ENCODE measurements at regions not wholly inside any gene's neighbourhood (a gene's known extent, or its start where the extent isn't known, plus 50 kb on each side); places are given as distances from the start of the nearest gene placed in this dataset.
"Not testable (repeated sequence)": the region's sequence is repeated elsewhere in the genome, so short reads cannot be mapped to it uniquely, and the experiment has no call there.

- POLR2A ChIA-PET: interaction anchor here (0.7 to 1.0 kb wide), 3 partner anchors 13 to 44 kb away, joined by 3 read pairs; no protein-coding TSS in a partner anchor
Observed at GRCh38 chr10:35778306-35778705, 136.2 kb upstream of the FZD8 start.

GRCh38 chr10:35776557-35776956 lies 134.5 kb upstream of the FZD8 start:
- ChIA-PET SMC1A (ENCODE audit: uncharacterized antibody, unreplicated experiment) (interaction anchor here (0.9 to 4.6 kb wide), 5 partner anchors 8 to 131 kb away, joined by 3 to 20 read pairs (median 3); no protein-coding TSS in a partner anchor), CTCF (interaction anchor here (1.0 kb wide), 1 partner anchor 38 kb away, joined by 4 read pairs; no protein-coding TSS in a partner anchor), RAD21 (ENCODE audit: unreplicated experiment) (interaction anchor here (1.0 to 1.1 kb wide), 2 partner anchors 45 to 56 kb away, joined by 4 to 5 read pairs; no protein-coding TSS in a partner anchor)
- BruUV-seq (replicated peaks); H3K27ac ChIP-seq (ENCODE audit: control insufficient read depth, insufficient read depth); H3K27me3 ChIP-seq (replicated peaks in 1 of 2; ENCODE audit: control insufficient read depth in 2 of 2, insufficient read depth in 2 of 2, low read length in 1 of 2); FAIRE-seq; H3K4me3 ChIP-seq; H3K4me1 ChIP-seq (ENCODE audit: control insufficient read depth, insufficient read depth, low read length); H3K4me2 ChIP-seq (ENCODE audit: control insufficient read depth, insufficient read depth); H3K9me3 ChIP-seq (replicated peaks; ENCODE audit: control insufficient read depth, insufficient read depth, low read length); H3K9ac ChIP-seq (ENCODE audit: control insufficient read depth, insufficient read depth, low read length); H4K20me1 ChIP-seq (ENCODE audit: control insufficient read depth, insufficient read depth); H3K36me3 ChIP-seq (ENCODE audit: control insufficient read depth in 2 of 2, insufficient read depth in 2 of 2, low read length in 1 of 2); intact Hi-C loops (cut with micrococcal nuclease; ENCODE audit: unreplicated experiment); H2AFZ ChIP-seq (ENCODE audit: control insufficient read depth, low read depth, low read length); DNase-seq (ENCODE audit: low read depth, low spot score); POLR2A ChIA-PET; ATAC-seq; H3K79me2 ChIP-seq (ENCODE audit: control insufficient read depth, insufficient read depth, low read length): not testable (repeated sequence)
- in situ Hi-C loops (cut with MboI): loop anchor here (25.0 kb wide), 1 partner anchor 664 kb away; no protein-coding TSS in a partner anchor

More at GRCh38 chr10:35778306-35778705, 136.2 kb upstream of the FZD8 start:
- BruUV-seq (replicated peaks): no TSS peak
- no peak for FAIRE-seq
- no peaks in the 10 kb centered on the region for H3K27me3 ChIP-seq (replicated peaks in 1 of 2; ENCODE audit: control insufficient read depth in 2 of 2, insufficient read depth in 2 of 2, low read length in 1 of 2)
- no peak overlapping the region for H3K4me2 ChIP-seq (ENCODE audit: control insufficient read depth, insufficient read depth)
- DNase-seq (ENCODE audit: low read depth, low spot score): no peak
- H2AFZ ChIP-seq (ENCODE audit: control insufficient read depth, low read depth, low read length): no peak overlapping the region
- ChIA-PET SMC1A (ENCODE audit: uncharacterized antibody, unreplicated experiment) (interaction anchor here (0.8 to 4.6 kb wide), 12 partner anchors 10 to 127 kb away, joined by 3 to 20 read pairs (median 5); no protein-coding TSS in a partner anchor), RAD21 (ENCODE audit: unreplicated experiment) (interaction anchor here (1.2 to 1.4 kb wide), 5 partner anchors 9 to 143 kb away, joined by 3 to 5 read pairs (median 4); no protein-coding TSS in a partner anchor), CTCF (interaction anchor here (0.9 to 1.0 kb wide), 2 partner anchors 24 to 142 kb away, joined by 3 read pairs; no protein-coding TSS in a partner anchor)
- TF ChIP-seq TCF12 (IDR thresholded peaks at IDR 0.05; ENCODE audit: low read depth, low read length) (0 out of 2 replicates have a peak, but pooled peaks have one; percentile 28), IKZF2 (IDR thresholded peaks at IDR 0.05) (peak in 1 of 2 experiments; percentile 21; a peak in 2 of 4 replicates), CBX3 (IDR thresholded peaks at IDR 0.05; ENCODE audit: borderline replicate concordance, low read depth) (no peak), SPI1 (IDR thresholded peaks at IDR 0.05; ENCODE audit: borderline replicate concordance, insufficient read depth, low read depth, low read length) (no peak), IKZF1 (conservative IDR thresholded peaks at IDR 0.05) (peak; percentile 21; the same call in 1 of the 2 replicates), BHLHE40 (IDR thresholded peaks at IDR 0.05; ENCODE audit: borderline replicate concordance in 1 of 2, low read depth in 2 of 2, low read length in 1 of 2) (0 out of 4 replicates have a peak, but pooled peaks of 1 of the 2 experiments have one; percentile 16), CTCF (IDR thresholded peaks at IDR 0.05 in 2 of 3, conservative IDR thresholded peaks at IDR 0.05 in 1 of 3; ENCODE audit: control insufficient read depth in 2 of 3, extremely low read depth in 1 of 3, insufficient read depth in 1 of 3, low read depth in 3 of 3, low read length in 3 of 3) (no peak), MTA2 (IDR thresholded peaks at IDR 0.05; ENCODE audit: low read depth) (peak; percentile 47; the same call in 1 of the 2 replicates), CHD4 (IDR thresholded peaks at IDR 0.05) (no peak)
- in situ Hi-C loops (cut with MboI): loop anchor here (25.0 kb wide), 1 partner anchor 666 kb away; no protein-coding TSS in a partner anchor
- no peak overlapping the region for H3K27ac ChIP-seq (ENCODE audit: control insufficient read depth, insufficient read depth)
- H3K4me3 ChIP-seq: no peak overlapping the region
- H3K36me3 ChIP-seq (ENCODE audit: control insufficient read depth in 2 of 2, insufficient read depth in 2 of 2, low read length in 1 of 2): no peaks in the 10 kb centered on the region
- WGBS (ENCODE audit: insufficient coverage, insufficient replicate concordance, low lambda C conversion rate, missing lambda C conversion rate): 9% methylated on average over 6 of the region's 6 CpGs
- H3K79me2 ChIP-seq (ENCODE audit: control insufficient read depth, insufficient read depth, low read length): no peaks in the 10 kb centered on the region
- no peaks in the 10 kb centered on the region for H3K9me3 ChIP-seq (replicated peaks; ENCODE audit: control insufficient read depth, insufficient read depth, low read length)
- ATAC-seq: peak; percentile 72
- H4K20me1 ChIP-seq (ENCODE audit: control insufficient read depth, insufficient read depth): no peaks in the 10 kb centered on the region
- H3K4me1 ChIP-seq (ENCODE audit: control insufficient read depth, insufficient read depth, low read length): no peaks in the 10 kb centered on the region
- H3K9ac ChIP-seq (ENCODE audit: control insufficient read depth, insufficient read depth, low read length): no peak overlapping the region
- intact Hi-C loops (cut with micrococcal nuclease; ENCODE audit: unreplicated experiment): no loop called here
